ENCODE measurements at regions not wholly inside any gene's neighbourhood (a gene's known extent, or its start where the extent isn't known, plus 50 kb on each side); places are given as distances from the start of the nearest gene placed in this dataset.
A peak's percentile ranks its signal among the peaks of the same experiment; 100 is the strongest.

DNA sequence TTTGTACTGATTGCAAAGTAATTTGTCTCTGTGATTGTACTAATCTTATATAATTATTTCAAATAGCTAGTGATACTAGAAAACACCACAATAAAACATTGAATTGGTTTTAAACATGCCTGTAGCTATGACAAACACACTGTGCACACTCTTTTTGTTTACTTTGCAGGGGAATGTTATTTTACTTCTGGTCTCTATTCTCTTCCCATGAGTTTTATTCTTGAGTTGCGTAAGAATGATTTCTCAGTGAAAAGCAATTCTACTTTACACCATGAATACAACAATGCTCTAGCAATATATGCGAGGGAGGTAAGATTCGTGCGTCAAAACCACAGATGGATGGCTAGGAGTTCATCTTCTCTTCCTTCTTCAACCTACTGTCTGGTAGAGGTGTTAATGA lies 68.4 kb upstream of the PHACTR1 start:
- TF ChIP-seq, protein P1, sequence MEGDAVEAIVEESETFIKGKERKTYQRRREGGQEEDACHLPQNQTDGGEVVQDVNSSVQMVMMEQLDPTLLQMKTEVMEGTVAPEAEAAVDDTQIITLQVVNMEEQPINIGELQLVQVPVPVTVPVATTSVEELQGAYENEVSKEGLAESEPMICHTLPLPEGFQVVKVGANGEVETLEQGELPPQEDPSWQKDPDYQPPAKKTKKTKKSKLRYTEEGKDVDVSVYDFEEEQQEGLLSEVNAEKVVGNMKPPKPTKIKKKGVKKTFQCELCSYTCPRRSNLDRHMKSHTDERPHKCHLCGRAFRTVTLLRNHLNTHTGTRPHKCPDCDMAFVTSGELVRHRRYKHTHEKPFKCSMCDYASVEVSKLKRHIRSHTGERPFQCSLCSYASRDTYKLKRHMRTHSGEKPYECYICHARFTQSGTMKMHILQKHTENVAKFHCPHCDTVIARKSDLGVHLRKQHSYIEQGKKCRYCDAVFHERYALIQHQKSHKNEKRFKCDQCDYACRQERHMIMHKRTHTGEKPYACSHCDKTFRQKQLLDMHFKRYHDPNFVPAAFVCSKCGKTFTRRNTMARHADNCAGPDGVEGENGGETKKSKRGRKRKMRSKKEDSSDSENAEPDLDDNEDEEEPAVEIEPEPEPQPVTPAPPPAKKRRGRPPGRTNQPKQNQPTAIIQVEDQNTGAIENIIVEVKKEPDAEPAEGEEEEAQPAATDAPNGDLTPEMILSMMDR (conservative IDR thresholded peaks at IDR 0.05; ENCODE audit: low read depth, low read length): no peak
- no peak overlapping the region for H3K4me3 ChIP-seq (ENCODE audit: low read length)
- DNase-seq (ENCODE audit: low read depth): no peak

GRCh38 chr6:12649325-12649724 lies 67.2 kb upstream of the PHACTR1 start:
- TF ChIP-seq, protein P1 (conservative IDR thresholded peaks at IDR 0.05; ENCODE audit: low read depth, low read length): no peak
- H3K4me3 ChIP-seq (ENCODE audit: low read length): no peak overlapping the region
- DNase-seq (ENCODE audit: low read depth): no peak

DNA sequence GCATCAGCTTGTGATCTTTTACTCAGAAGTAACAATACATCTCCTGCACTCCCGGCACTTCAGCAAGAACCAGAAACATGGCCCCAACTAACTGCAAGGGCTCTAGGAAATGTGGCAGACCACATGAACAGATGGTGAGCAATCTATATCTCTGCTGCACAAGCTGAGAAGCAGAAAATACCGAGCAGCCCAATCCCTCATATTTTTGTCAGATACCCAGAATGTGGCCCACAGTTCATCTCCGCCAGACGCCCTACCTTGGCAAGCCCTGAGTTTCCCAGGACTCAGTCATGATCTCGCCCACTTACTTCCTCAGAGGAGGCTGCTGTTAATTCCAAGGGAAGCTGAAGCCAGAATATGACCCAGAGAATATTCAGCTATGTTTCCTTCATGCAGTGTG lies 63.1 kb upstream of the PHACTR1 start:
- TF ChIP-seq, protein P1 (conservative IDR thresholded peaks at IDR 0.05; ENCODE audit: low read depth, low read length): no peak
- no peak overlapping the region for H3K4me3 ChIP-seq (ENCODE audit: low read length)
- DNase-seq (ENCODE audit: low read depth): no peak

- DNase-seq (ENCODE audit: low read depth): no peak
- TF ChIP-seq, protein P1 (conservative IDR thresholded peaks at IDR 0.05; ENCODE audit: low read depth, low read length): no peak
- no peak overlapping the region for H3K4me3 ChIP-seq (ENCODE audit: low read length)
Observed at GRCh38 chr6:12654107-12654506, 62.5 kb upstream of the PHACTR1 start.

DNA sequence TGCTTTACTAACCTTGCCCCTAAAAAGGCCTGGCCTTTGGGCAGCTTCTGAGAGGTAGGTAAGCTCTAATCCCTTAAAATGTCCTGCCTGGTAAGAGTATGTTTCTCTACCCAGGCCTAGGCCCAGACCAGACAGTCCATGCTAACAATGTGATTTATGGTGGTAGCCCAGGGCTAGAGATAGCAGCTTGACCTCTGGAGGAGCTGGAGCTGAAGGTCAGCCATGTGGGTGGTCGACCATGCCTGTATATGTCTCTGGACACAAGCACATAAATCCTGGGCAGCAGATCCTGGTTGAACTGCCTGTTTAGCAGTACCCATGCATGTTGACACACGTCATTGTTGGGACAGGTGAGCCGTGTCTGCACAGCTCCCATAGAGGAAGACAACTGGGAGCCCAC lies 62.1 kb upstream of the PHACTR1 start:
- no peak overlapping the region for H3K4me3 ChIP-seq (ENCODE audit: low read length)
- no peak for DNase-seq (ENCODE audit: low read depth)
- TF ChIP-seq, protein P1 (conservative IDR thresholded peaks at IDR 0.05; ENCODE audit: low read depth, low read length): no peak

DNA sequence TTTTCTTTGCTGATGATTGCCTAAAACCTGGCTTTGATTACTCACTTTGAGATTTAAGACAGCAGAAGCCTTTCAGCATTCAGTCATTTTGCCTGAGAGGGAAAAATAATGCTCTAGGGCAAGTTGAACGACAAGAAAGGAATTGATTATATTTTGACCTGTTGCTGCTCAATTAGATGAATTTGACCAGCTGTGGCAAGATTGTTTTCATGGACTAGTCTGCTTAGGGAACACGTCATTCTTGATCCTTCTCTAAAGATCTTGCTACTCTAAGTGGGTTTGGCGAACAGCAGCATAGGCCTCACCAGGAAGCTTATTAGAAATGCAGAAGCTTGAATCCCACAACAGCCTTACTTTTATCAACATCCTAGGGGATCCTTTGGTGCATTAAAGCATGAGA lies 59.7 kb upstream of the PHACTR1 start:
- TF ChIP-seq, protein P1 (conservative IDR thresholded peaks at IDR 0.05; ENCODE audit: low read depth, low read length): no peak
- DNase-seq (ENCODE audit: low read depth): peak; percentile 18
- no peak overlapping the region for H3K4me3 ChIP-seq (ENCODE audit: low read length)

DNA sequence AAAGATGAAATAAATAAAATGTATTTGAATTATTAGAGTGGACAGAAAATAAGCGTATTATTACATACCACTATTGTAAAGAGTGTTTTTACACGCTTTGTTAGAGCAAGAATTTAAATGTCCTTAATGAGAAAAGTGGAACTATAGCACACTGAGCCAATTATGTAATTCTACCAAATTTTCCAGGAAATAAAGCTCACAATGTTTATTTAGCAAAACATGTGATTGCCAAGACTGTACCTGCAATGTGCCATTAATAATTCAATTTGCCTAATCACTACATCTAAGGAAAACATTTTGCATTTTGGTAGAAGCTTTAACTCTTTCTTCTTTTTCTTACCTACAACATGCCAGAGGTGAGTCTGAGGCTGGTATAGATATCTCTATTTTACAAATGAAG lies 58.7 kb upstream of the PHACTR1 start:
- H3K4me3 ChIP-seq (ENCODE audit: low read length): no peak overlapping the region
- DNase-seq (ENCODE audit: low read depth): no peak
- TF ChIP-seq, protein P1 (conservative IDR thresholded peaks at IDR 0.05; ENCODE audit: low read depth, low read length): no peak
